Osteoblast (primary cell): ENCODE measurements at regions not wholly inside any gene's neighbourhood (a gene's known extent, or its start where the extent isn't known, plus 50 kb on each side); places are given as distances from the start of the nearest gene placed in this dataset.

Source experiments
- DNase-seq: peaks from one replicate; pipeline ENCODE4 v3.0.0; 2011; ENCODE audit warnings: low spot score, mixed read lengths; ENCODE audit not compliant: insufficient read length; ENCODE audit errors: missing footprints
- H2AFZ ChIP-seq: 2 replicates; pipeline ENCODE4 v1.6.0; 2011; ENCODE audit warnings: mild to moderate bottlenecking, low read length
- H3K27ac ChIP-seq: 2 replicates; pipeline ENCODE4 v1.5.1; 2011; ENCODE audit warnings: mild to moderate bottlenecking, low read depth, low read length, moderate library complexity
- H3K27me3 ChIP-seq: 2 replicates; pipeline ENCODE4 v1.6.0; 2012; ENCODE audit warnings: mild to moderate bottlenecking, control low read depth, inconsistent platforms, low read length, moderate library complexity; ENCODE audit not compliant: insufficient read depth
- H3K36me3 ChIP-seq: 2 replicates; pipeline ENCODE4 v1.5.1; 2011; ENCODE audit warnings: mild to moderate bottlenecking, low read length, control low read depth, moderate library complexity; ENCODE audit not compliant: insufficient read depth
- H3K4me1 ChIP-seq: 2 replicates; pipeline ENCODE4 v1.5.1; 2011; ENCODE audit warnings: mild to moderate bottlenecking, low read length, control low read depth, moderate library complexity; ENCODE audit not compliant: insufficient read depth
- H3K4me2 ChIP-seq: 2 replicates; pipeline ENCODE4 v1.6.0; 2011; ENCODE audit warnings: mild to moderate bottlenecking, low read length; ENCODE audit not compliant: insufficient read depth
- H3K4me3 ChIP-seq: fragments of 200-600 bp; sonication (generic); 3 replicates; pipeline ENCODE4 v1.5.1; 2012; ENCODE audit warnings: mild to moderate bottlenecking, low read length, inconsistent platforms; ENCODE audit not compliant: insufficient read depth
- H3K79me2 ChIP-seq: 2 replicates; pipeline ENCODE4 v1.6.0; 2012; ENCODE audit warnings: mild to moderate bottlenecking, low read length, control low read depth, inconsistent platforms; ENCODE audit not compliant: insufficient read depth
- H3K9me3 ChIP-seq: 2 replicates; pipeline ENCODE4 v1.5.1; 2011; ENCODE audit warnings: low read depth, low read length, control low read depth
- H4K20me1 ChIP-seq: 2 replicates; pipeline ENCODE4 v1.6.0; 2012; ENCODE audit warnings: mild to moderate bottlenecking, low read length, control low read depth; ENCODE audit not compliant: insufficient read depth
- TF ChIP-seq, protein P1 (sequence below): IDR thresholded peaks from 2 replicates; pipeline ENCODE4 v1.5.1; 2011; ENCODE audit warnings: mild to moderate bottlenecking, low read depth, low read length, moderate library complexity; ENCODE audit errors: extremely low read depth

- Histone ChIP-seq H3K79me2 (no peaks in the 10 kb centered on the region), H3K27ac (no peak overlapping the region), H3K4me2 (no peak overlapping the region), H3K4me1 (no peaks in the 10 kb centered on the region), H2AFZ (no peak overlapping the region), H3K27me3 (no peaks in the 10 kb centered on the region), H3K4me3 (no peak overlapping the region), H4K20me1 (no peaks in the 10 kb centered on the region), H3K9me3 (peaks cover 4% of the 10 kb centered on the region), H3K36me3 (no peaks in the 10 kb centered on the region)
- DNase-seq: no peak
- TF ChIP-seq, protein P1, sequence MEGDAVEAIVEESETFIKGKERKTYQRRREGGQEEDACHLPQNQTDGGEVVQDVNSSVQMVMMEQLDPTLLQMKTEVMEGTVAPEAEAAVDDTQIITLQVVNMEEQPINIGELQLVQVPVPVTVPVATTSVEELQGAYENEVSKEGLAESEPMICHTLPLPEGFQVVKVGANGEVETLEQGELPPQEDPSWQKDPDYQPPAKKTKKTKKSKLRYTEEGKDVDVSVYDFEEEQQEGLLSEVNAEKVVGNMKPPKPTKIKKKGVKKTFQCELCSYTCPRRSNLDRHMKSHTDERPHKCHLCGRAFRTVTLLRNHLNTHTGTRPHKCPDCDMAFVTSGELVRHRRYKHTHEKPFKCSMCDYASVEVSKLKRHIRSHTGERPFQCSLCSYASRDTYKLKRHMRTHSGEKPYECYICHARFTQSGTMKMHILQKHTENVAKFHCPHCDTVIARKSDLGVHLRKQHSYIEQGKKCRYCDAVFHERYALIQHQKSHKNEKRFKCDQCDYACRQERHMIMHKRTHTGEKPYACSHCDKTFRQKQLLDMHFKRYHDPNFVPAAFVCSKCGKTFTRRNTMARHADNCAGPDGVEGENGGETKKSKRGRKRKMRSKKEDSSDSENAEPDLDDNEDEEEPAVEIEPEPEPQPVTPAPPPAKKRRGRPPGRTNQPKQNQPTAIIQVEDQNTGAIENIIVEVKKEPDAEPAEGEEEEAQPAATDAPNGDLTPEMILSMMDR: no peak
Measured at GRCh38 chr5:13189532-13189931, 755.0 kb downstream of the DNAH5 start.

DNA sequence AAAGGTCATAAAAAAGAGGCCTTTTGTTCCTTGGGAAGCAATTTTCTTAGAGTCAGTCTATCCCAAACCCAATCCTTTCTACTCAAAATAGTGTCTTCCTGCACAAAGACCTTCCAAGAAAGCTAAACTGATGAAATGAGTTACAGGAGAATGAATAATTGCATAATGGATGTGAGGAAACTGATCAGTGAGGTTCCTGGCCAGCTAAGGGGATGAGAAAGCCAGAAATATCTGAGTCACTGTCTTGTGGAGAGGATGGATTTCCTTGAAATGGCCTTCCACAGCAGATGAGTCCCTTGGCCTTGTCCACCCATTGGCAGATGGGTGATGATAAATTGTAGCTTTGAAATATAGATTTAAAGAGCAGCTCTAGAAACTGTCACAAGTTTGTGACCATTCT lies 756.1 kb downstream of the DNAH5 start:
- H3K4me1 ChIP-seq: no peaks in the 10 kb centered on the region
- H2AFZ ChIP-seq: no peak overlapping the region
- no peaks in the 10 kb centered on the region for H3K36me3 ChIP-seq
- H3K4me3 ChIP-seq: no peak overlapping the region
- no peak for DNase-seq
- no peaks in the 10 kb centered on the region for H4K20me1 ChIP-seq
- TF ChIP-seq, protein P1: no peak
- H3K4me2 ChIP-seq: no peak overlapping the region
- H3K27ac ChIP-seq: no peak overlapping the region
- no peaks in the 10 kb centered on the region for H3K27me3 ChIP-seq
- no peaks in the 10 kb centered on the region for H3K79me2 ChIP-seq
- H3K9me3 ChIP-seq: peaks cover 4% of the 10 kb centered on the region

- TF ChIP-seq, protein P1: no peak
- H3K4me3 ChIP-seq: no peak overlapping the region
- no peak for DNase-seq
Measured at GRCh38 chr5:13187186-13187585, 757.3 kb downstream of the DNAH5 start.

GRCh38 chr5:13186177-13186576 lies 758.3 kb downstream of the DNAH5 start:
- no peaks in the 10 kb centered on the region for H3K4me1 ChIP-seq
- H3K79me2 ChIP-seq: no peaks in the 10 kb centered on the region
- DNase-seq: no peak
- H2AFZ ChIP-seq: no peak overlapping the region
- no peaks in the 10 kb centered on the region for H3K36me3 ChIP-seq
- no peaks in the 10 kb centered on the region for H4K20me1 ChIP-seq
- H3K4me2 ChIP-seq: no peak overlapping the region
- H3K27ac ChIP-seq: no peak overlapping the region
- TF ChIP-seq, protein P1: no peak
- H3K27me3 ChIP-seq: no peaks in the 10 kb centered on the region
- peaks cover 2% of the 10 kb centered on the region for H3K9me3 ChIP-seq
- no peak overlapping the region for H3K4me3 ChIP-seq

More at GRCh38 chr5:13187186-13187585, 757.3 kb downstream of the DNAH5 start:
- no peak overlapping the region for H3K4me2 ChIP-seq
- H2AFZ ChIP-seq: no peak overlapping the region
- no peak overlapping the region for H3K27ac ChIP-seq
- no peaks in the 10 kb centered on the region for H3K36me3 ChIP-seq
- H3K27me3 ChIP-seq: no peaks in the 10 kb centered on the region
- H3K9me3 ChIP-seq: peaks cover 4% of the 10 kb centered on the region
- no peaks in the 10 kb centered on the region for H3K4me1 ChIP-seq
- no peaks in the 10 kb centered on the region for H4K20me1 ChIP-seq
- no peaks in the 10 kb centered on the region for H3K79me2 ChIP-seq
